Natural killer cell (primary cell): ENCODE measurements at regions not wholly inside any gene's neighbourhood (a gene's known extent, or its start where the extent isn't known, plus 50 kb on each side); places are given as distances from the start of the nearest gene placed in this dataset.

Source experiments
- ATAC-seq, 3 donors: fragments of 150-1000 bp in 2 of 3; fragments of 200-7000 bp in 1 of 3; cut with Tn5 transposase; 1 replicate in 1 of 3; 2 replicates in 2 of 3; pipeline ENCODE4 v1.10.0; 2021; ENCODE audit warnings: mild to moderate bottlenecking in 2 of 3, moderate library complexity in 2 of 3
- DNase-seq, 2 donors: peaks; one replicate each; pipeline versions ENCODE4 v3.0.0 to v3.0.0-alpha.2; 2013 to 2021; ENCODE audit warnings: mixed read lengths in 1 of 2
- H3K27ac ChIP-seq: one replicate; pipeline ENCODE4 v1.5.1; 2013; ENCODE audit warnings: mild to moderate bottlenecking, low read length
- H3K27me3 ChIP-seq: one replicate; pipeline ENCODE4 v1.6.1; 2013; ENCODE audit warnings: low read length; ENCODE audit not compliant: control insufficient read depth, insufficient read depth
- H3K36me3 ChIP-seq: one replicate; pipeline ENCODE4 v1.6.1; 2013; ENCODE audit warnings: low read length; ENCODE audit not compliant: control insufficient read depth, insufficient read depth
- H3K4me1 ChIP-seq: one replicate; pipeline ENCODE4 v1.6.1; 2013; ENCODE audit warnings: low read length; ENCODE audit not compliant: control insufficient read depth, insufficient read depth
- H3K4me3 ChIP-seq: one replicate; pipeline ENCODE4 v1.5.1; 2013; ENCODE audit warnings: low read length
- H3K9me3 ChIP-seq: one replicate; pipeline ENCODE4 v1.6.1; 2013; ENCODE audit warnings: low read length; ENCODE audit not compliant: control insufficient read depth, insufficient read depth
- H3K27ac Mint-ChIP-seq, 2 donors: one replicate each; pipeline ENCODE4 v1.8.0; 2022; ENCODE audit warnings: mild to moderate bottlenecking in 2 of 2, mixed read lengths in 2 of 2, moderate library complexity in 1 of 2
- H3K27me3 Mint-ChIP-seq, 2 donors: one replicate each; pipeline ENCODE4 v1.8.0; 2022; ENCODE audit warnings: low read depth in 2 of 2, mixed read lengths in 2 of 2
- H3K36me3 Mint-ChIP-seq: one replicate; pipeline ENCODE4 v1.8.0; 2022; ENCODE audit warnings: mixed read lengths
- H3K4me1 Mint-ChIP-seq, 2 donors: one replicate each; pipeline ENCODE4 v1.8.0; 2022; ENCODE audit warnings: mixed read lengths in 2 of 2
- H3K4me3 Mint-ChIP-seq: one replicate; pipeline ENCODE4 v1.8.0; 2022; ENCODE audit warnings: mild to moderate bottlenecking, moderate library complexity, mixed read lengths
- H3K9me3 Mint-ChIP-seq, 2 donors: one replicate each; pipeline ENCODE4 v1.8.0; 2022; ENCODE audit warnings: mixed read lengths in 2 of 2
- WGBS: methylation state at CpG from one replicate; pipeline ENCODE4 v1.1.7; 2013; ENCODE audit warnings: missing lambda C conversion rate; ENCODE audit not compliant: insufficient coverage; 5-methylcytosine and 5-hydroxymethylcytosine counted together
- intact Hi-C: fragments of 100-400 bp; cut with micrococcal nuclease; formaldehyde crosslinking; loops from one replicate; pipeline ENCODE4 v1.14.2; 2022
- TF ChIP-seq, protein P1 (sequence below): fragments of 200-600 bp; IDR thresholded peaks from one replicate; pipeline ENCODE4 v1.8.0; 2022; ENCODE audit warnings: antibody characterized with exemption

DNA sequence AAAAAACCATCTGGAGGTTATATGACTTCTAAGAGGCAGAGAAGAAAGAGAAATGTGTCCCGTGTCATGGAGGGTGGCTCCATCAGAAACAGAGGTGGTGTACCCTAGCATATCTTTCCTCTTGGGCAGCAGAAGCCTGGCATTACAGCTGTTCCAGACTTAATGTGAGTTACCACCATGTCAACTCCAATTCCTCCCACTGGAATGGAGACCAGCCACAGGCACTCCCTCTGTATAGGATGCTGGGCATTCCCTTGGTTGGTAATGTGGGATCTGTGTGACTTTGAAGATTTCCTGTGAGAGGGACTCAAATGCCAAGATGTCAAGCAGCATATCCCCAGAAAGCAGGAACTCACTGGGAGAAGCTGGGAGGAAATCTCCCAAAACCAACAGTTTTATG, 77.1 kb upstream of the COG2 start:
- no peak overlapping the region for H3K27ac Mint-ChIP-seq
- Histone ChIP-seq H3K4me3 (no peak overlapping the region), H3K9me3 (no peaks in the 10 kb centered on the region), H3K27me3 (no peaks in the 10 kb centered on the region), H3K4me1 (no peaks in the 10 kb centered on the region), H3K36me3 (no peaks in the 10 kb centered on the region), H3K27ac (no peak overlapping the region)
- TF ChIP-seq, protein P1, sequence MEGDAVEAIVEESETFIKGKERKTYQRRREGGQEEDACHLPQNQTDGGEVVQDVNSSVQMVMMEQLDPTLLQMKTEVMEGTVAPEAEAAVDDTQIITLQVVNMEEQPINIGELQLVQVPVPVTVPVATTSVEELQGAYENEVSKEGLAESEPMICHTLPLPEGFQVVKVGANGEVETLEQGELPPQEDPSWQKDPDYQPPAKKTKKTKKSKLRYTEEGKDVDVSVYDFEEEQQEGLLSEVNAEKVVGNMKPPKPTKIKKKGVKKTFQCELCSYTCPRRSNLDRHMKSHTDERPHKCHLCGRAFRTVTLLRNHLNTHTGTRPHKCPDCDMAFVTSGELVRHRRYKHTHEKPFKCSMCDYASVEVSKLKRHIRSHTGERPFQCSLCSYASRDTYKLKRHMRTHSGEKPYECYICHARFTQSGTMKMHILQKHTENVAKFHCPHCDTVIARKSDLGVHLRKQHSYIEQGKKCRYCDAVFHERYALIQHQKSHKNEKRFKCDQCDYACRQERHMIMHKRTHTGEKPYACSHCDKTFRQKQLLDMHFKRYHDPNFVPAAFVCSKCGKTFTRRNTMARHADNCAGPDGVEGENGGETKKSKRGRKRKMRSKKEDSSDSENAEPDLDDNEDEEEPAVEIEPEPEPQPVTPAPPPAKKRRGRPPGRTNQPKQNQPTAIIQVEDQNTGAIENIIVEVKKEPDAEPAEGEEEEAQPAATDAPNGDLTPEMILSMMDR: no peak
- ATAC-seq (no peak), DNase-seq (no peak)
- H3K4me1 Mint-ChIP-seq: no peaks in the 10 kb centered on the region
- peaks cover 7 to 28% of the 10 kb centered on the region in 2 donors for H3K27me3 Mint-ChIP-seq
- WGBS: 69% methylated on average over 1 of the region's 1 CpG
- intact Hi-C loops: no loop called here
- no peaks in the 10 kb centered on the region for H3K9me3 Mint-ChIP-seq
- H3K4me3 Mint-ChIP-seq: no peak overlapping the region
- H3K36me3 Mint-ChIP-seq: no peaks in the 10 kb centered on the region

DNA sequence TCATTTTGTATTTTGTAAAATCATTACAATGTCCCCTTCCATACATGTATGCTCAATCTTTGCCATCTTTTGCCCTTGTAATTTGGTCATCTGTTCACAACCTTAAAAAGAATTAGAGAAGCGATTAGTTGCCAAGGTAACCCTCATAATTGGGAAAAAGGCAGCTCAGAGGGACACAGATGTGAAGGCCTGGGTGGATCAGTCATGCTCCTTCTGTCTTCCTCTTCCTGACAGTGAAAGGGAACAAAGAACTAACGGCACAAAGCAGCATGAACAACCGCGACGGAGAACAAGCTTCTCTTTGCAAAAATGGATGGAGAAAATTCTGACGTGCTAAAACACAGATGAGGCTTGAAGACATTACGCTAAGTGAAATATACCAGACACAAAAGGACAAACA, 78.7 kb upstream of the COG2 start:
- no peak overlapping the region for H3K27ac ChIP-seq
- H3K36me3 ChIP-seq: no peaks in the 10 kb centered on the region
- Mint-ChIP-seq H3K4me1 (no peaks in the 10 kb centered on the region), H3K9me3 (no peaks in the 10 kb centered on the region), H3K36me3 (no peaks in the 10 kb centered on the region), H3K27me3 (peaks cover 7 to 19% of the 10 kb centered on the region in 2 donors), H3K4me3 (no peak overlapping the region), H3K27ac (no peak overlapping the region)
- H3K27me3 ChIP-seq: no peaks in the 10 kb centered on the region
- 53% methylated on average over 6 of the region's 7 CpGs for WGBS
- DNase-seq (no peak), ATAC-seq (no peak)
- no peaks in the 10 kb centered on the region for H3K4me1 ChIP-seq
- intact Hi-C loops: no loop called here
- TF ChIP-seq, protein P1: no peak
- H3K9me3 ChIP-seq: no peaks in the 10 kb centered on the region
- H3K4me3 ChIP-seq: no peak overlapping the region

DNA sequence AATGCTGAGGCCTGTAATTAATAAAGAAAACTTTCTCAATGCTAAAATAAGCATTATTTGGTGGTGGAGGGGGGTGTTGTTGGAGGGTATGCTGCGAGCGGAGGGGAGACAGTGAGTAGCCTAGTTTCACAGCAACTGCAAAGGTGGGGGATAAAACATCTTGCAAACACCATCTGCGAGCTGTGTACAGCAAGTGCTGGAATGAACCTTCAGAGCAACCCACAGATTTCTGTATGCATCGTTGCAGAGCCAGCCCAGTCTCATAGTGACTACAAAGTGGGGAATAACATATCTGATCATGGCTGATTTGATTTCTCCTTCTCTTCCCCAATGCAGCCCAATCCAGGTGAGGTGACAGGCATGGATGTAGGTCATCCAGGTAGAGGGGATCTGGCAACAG, 80.7 kb upstream of the COG2 start:
- Mint-ChIP-seq H3K27me3 (peaks cover 15 to 27% of the 10 kb centered on the region in 2 donors), H3K27ac (no peak overlapping the region)

DNA sequence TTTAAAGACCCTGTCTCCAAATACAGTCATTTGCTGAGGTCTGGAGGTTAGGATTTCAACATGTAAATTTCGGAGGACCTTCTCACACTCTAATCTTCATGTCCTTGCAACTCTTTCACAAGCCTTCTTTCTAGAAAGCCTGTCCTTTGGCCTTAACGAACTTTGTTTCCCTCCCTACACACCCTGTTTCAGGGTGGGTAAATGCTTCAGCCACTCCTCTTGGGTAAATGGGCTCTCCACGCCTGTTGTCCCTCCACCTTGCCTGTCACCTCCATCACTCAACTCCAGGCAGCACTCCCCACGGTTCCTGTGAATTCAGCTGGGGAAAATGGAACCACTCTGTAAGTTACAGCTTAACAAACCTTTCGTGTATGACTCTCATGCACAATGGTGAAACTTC, 84.0 kb upstream of the COG2 start:
- H3K4me1 ChIP-seq: no peaks in the 10 kb centered on the region
- Mint-ChIP-seq H3K27ac (no peak overlapping the region), H3K4me1 (peaks cover 5 to 13% of the 10 kb centered on the region in 2 donors), H3K4me3 (no peak overlapping the region), H3K27me3 (peaks cover 15 to 22% of the 10 kb centered on the region in 2 donors), H3K9me3 (no peaks in the 10 kb centered on the region), H3K36me3 (no peaks in the 10 kb centered on the region)
- H3K9me3 ChIP-seq: no peaks in the 10 kb centered on the region
- TF ChIP-seq, protein P1: no peak
- intact Hi-C loops: no loop called here
- no peaks in the 10 kb centered on the region for H3K27me3 ChIP-seq
- no peak overlapping the region for H3K27ac ChIP-seq
- DNase-seq (no peak), ATAC-seq (no peak)
- no peak overlapping the region for H3K4me3 ChIP-seq
- WGBS: 76% methylated on average over 5 of the region's 5 CpGs
- H3K36me3 ChIP-seq: no peaks in the 10 kb centered on the region

More for the DNA sequence above, 80.7 kb upstream of the COG2 start:
- no peaks in the 10 kb centered on the region for H3K9me3 Mint-ChIP-seq
- no peaks in the 10 kb centered on the region for H3K36me3 Mint-ChIP-seq
- Histone ChIP-seq H3K36me3 (no peaks in the 10 kb centered on the region), H3K4me3 (no peak overlapping the region), H3K27ac (no peak overlapping the region), H3K9me3 (no peaks in the 10 kb centered on the region), H3K4me1 (no peaks in the 10 kb centered on the region), H3K27me3 (no peaks in the 10 kb centered on the region)
- TF ChIP-seq, protein P1: no peak
- ATAC-seq (no peak), DNase-seq (no peak)
- intact Hi-C loops: no loop called here
- H3K4me1 Mint-ChIP-seq: peaks cover 3% of the 10 kb centered on the region in 2 donors
- 78% methylated on average over 4 of the region's 4 CpGs for WGBS
- H3K4me3 Mint-ChIP-seq: no peak overlapping the region
